ENCODE measurements at regions not wholly inside any gene's neighbourhood (a gene's known extent, or its start where the extent isn't known, plus 50 kb on each side); places are given as distances from the start of the nearest gene placed in this dataset.

DNA sequence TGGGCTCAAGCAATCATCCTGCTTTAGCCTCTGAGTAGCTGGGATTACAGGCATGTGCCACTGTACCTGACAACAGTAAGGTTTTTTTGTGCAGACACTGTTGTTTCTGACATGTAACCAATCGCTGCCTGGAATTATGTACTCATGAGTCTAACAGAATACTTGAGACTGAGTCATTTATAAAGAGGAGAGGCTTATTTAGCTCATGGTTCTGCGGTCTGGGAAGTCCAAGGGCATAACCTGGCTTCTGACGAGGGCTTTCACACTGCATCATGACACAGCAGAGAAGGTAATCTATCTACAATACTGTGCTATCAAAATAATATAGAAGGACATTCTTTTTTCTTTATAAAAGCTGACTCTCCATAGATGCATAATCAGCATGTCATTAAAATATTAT, 115.5 kb upstream of the STOX2 start:
- no peak for TF ChIP-seq SUZ12 (IDR thresholded peaks at IDR 0.05; ENCODE audit: extremely low read depth, insufficient read depth, insufficient read length)
- no peak for TF ChIP-seq ZNF274 (IDR thresholded peaks at IDR 0.05; ENCODE audit: low read depth, low read length)
- TF ChIP-seq YY1 (IDR thresholded peaks at IDR 0.05; ENCODE audit: insufficient read depth, insufficient read length) = no peak

Data from NT2/D1 (cell line).